Testis (tissue), 2 donors: ENCODE measurements at regions not wholly inside any gene's neighbourhood (a gene's known extent, or its start where the extent isn't known, plus 50 kb on each side); places are given as distances from the start of the nearest gene placed in this dataset.

Source experiments
- DNase-seq: peaks from one replicate; pipeline ENCODE4 v3.0.0-alpha.2; 2019
- H3K27ac ChIP-seq, 2 donors: fragments of 200-600 bp; sonication (generic); one replicate each; pipeline ENCODE4 v1.5.1; 2019
- H3K27me3 ChIP-seq: fragments of 200-600 bp; sonication (generic); one replicate; pipeline ENCODE4 v1.5.1; 2019
- H3K36me3 ChIP-seq: fragments of 200-600 bp; sonication (generic); one replicate; pipeline ENCODE4 v1.5.1; 2017; ENCODE audit warnings: low read depth; ENCODE audit errors: missing control alignments
- H3K4me1 ChIP-seq: fragments of 200-600 bp; sonication (generic); one replicate; pipeline ENCODE4 v1.5.1; 2019
- H3K4me3 ChIP-seq, 2 donors: fragments of 200-600 bp; sonication (generic); one replicate each; pipeline ENCODE4 v1.5.1; 2017 to 2019
- H3K9me3 ChIP-seq: fragments of 200-600 bp; sonication (generic); one replicate; pipeline ENCODE4 v1.5.1; 2017
- CTCF ChIP-seq, 3 experiments: fragments of 450-650 bp in 2 of 3; fragments of 200-600 bp in 1 of 3; sonication (generic) in 1 of 3; IDR thresholded peaks; one replicate each; pipeline ENCODE4 v1.5.1; 2016 to 2019; ENCODE audit warnings: antibody characterized with exemption in 3 of 3, mild to moderate bottlenecking in 2 of 3, moderate library complexity in 1 of 3
- POLR2A ChIP-seq: fragments of 450-650 bp; IDR thresholded peaks from one replicate; pipeline ENCODE4 v1.6.1; 2017; ENCODE audit warnings: antibody characterized with exemption, mild to moderate bottlenecking, moderate library complexity
- WGBS, 2 donors: methylation state at CpG; one replicate each; pipeline ENCODE4 v1.1.5; 2018; 5-methylcytosine and 5-hydroxymethylcytosine counted together
- intact Hi-C: fragments of 100-400 bp; cut with DNase I; formaldehyde crosslinking; loops from one replicate; pipeline ENCODE4 v1.15.1; 2023; ENCODE audit warnings: low total_unique reads

GRCh38 chr9:13717322-13718054 is 438.0 kb upstream of the MPDZ start:
- TF ChIP-seq POLR2A = no peak
- no peak for TF ChIP-seq CTCF (IDR thresholded peaks at IDR 0.05)
- Histone ChIP-seq H3K4me3 (no peak overlapping the region), H3K36me3 (no peaks in the 10 kb centered on the region), H3K27ac (peak overlapping the region in 1 of 2 donors; percentile 22), H3K27me3 (no peaks in the 10 kb centered on the region), H3K4me1 (peaks cover 6% of the 10 kb centered on the region), H3K9me3 (no peaks in the 10 kb centered on the region)
- WGBS, 2 donors = 54% methylated on average over 3 of the region's 3 CpGs
- no peak for DNase-seq
- intact Hi-C loops = no loop called here

GRCh38 chr9:13716601-13717321 is 437.3 kb upstream of the MPDZ start:
- peak overlapping the region in 1 of 2 donors; percentile 22 for H3K27ac ChIP-seq
- no peaks in the 10 kb centered on the region for H3K9me3 ChIP-seq
- 36 to 52% methylated on average over 6 of the region's 6 CpGs for WGBS, 2 donors

GRCh38 chr9:13716090-13716489 is 436.6 kb upstream of the MPDZ start:
- H3K4me3 ChIP-seq = no peak overlapping the region
- no peak overlapping the region for H3K27ac ChIP-seq
- H3K4me1 ChIP-seq = peaks cover 6% of the 10 kb centered on the region
- DNase-seq = no peak
- intact Hi-C loops = no loop called here
- H3K36me3 ChIP-seq = no peaks in the 10 kb centered on the region
- no peaks in the 10 kb centered on the region for H3K9me3 ChIP-seq
- no peak for TF ChIP-seq CTCF (IDR thresholded peaks at IDR 0.05)
- TF ChIP-seq POLR2A = no peak
- no peaks in the 10 kb centered on the region for H3K27me3 ChIP-seq
- WGBS, 2 donors = 56 to 59% methylated on average over 1 of the region's 1 CpG

More at GRCh38 chr9:13716601-13717321, 437.3 kb upstream of the MPDZ start:
- peak; percentile 21 for DNase-seq
- intact Hi-C loops = no loop called here
- Histone ChIP-seq H3K36me3 (no peaks in the 10 kb centered on the region), H3K4me1 (peaks cover 6% of the 10 kb centered on the region), H3K27me3 (no peaks in the 10 kb centered on the region), H3K4me3 (no peak overlapping the region)
- TF ChIP-seq CTCF (IDR thresholded peaks at IDR 0.05) (no peak), POLR2A (no peak)

GRCh38 chr9:13715430-13715829 is 435.9 kb upstream of the MPDZ start:
- no peak overlapping the region for H3K4me3 ChIP-seq

More at GRCh38 chr9:13715430-13715829, 435.9 kb upstream of the MPDZ start:
- Histone ChIP-seq H3K36me3 (no peaks in the 10 kb centered on the region), H3K9me3 (no peaks in the 10 kb centered on the region), H3K4me1 (peaks cover 6% of the 10 kb centered on the region), H3K27me3 (no peaks in the 10 kb centered on the region), H3K27ac (no peak overlapping the region)
- DNase-seq = no peak
- intact Hi-C loops = no loop called here
- no peak for TF ChIP-seq POLR2A
- TF ChIP-seq CTCF (IDR thresholded peaks at IDR 0.05) = no peak
- 59 to 74% methylated on average over 1 of the region's 1 CpG for WGBS, 2 donors
